T-cell (primary cell): ENCODE measurements at regions not wholly inside any gene's neighbourhood (a gene's known extent, or its start where the extent isn't known, plus 50 kb on each side); places are given as distances from the start of the nearest gene placed in this dataset.

Experiments
- ATAC-seq, 4 experiments: fragments of 200-7000 bp in 3 of 4; fragments of 150-1000 bp in 1 of 4; cut with Tn5 transposase; replicated peaks in 1 of 4; 1 replicate in 3 of 4; 2 replicates in 1 of 4; pipeline ENCODE4 v1.10.0; 2021; ENCODE audit warnings: moderate library complexity in 3 of 4, mild to moderate bottlenecking in 2 of 4, moderate number of reproducible peaks in 1 of 4
- CTCF ChIA-PET, 2 donors: fragments of 300-600 bp; sonication (Branson Sonifier 250); formaldehyde crosslinking; loops; one replicate each; lab custom pipeline; 2022; ENCODE audit warnings: antibody characterized with exemption in 2 of 2; lab: Charles Lee
- POLR2A ChIA-PET, 2 donors: fragments of 300-600 bp; sonication (Branson Sonifier 250); formaldehyde crosslinking; loops; one replicate each; lab custom pipeline; 2022; ENCODE audit warnings: antibody characterized with exemption in 2 of 2; lab: Charles Lee
- DNase-seq, 35 experiments: peaks; one replicate each; pipeline versions ENCODE4 v3.0.0 to v3.0.0-alpha.2; 2013 to 2023
- H3K27ac ChIP-seq: one replicate; pipeline ENCODE4 v1.5.1; 2013; ENCODE audit warnings: low read length
- H3K27me3 ChIP-seq, 2 experiments: replicated peaks in 1 of 2; 1 replicate in 1 of 2; 2 replicates in 1 of 2; pipeline versions ENCODE4 v1.6.1 to v1.7.0; 2013; ENCODE audit warnings: low read length in 1 of 2, mixed read lengths in 1 of 2; ENCODE audit not compliant: control insufficient read depth in 2 of 2, insufficient read depth in 2 of 2; ENCODE audit errors: extremely low read depth in 1 of 2
- H3K36me3 ChIP-seq, 2 donors: 1 replicate in 1 of 2; 2 replicates in 1 of 2; pipeline versions ENCODE4 v1.6.1 to v1.7.0; 2013; ENCODE audit warnings: low read length in 1 of 2; ENCODE audit not compliant: control insufficient read depth in 2 of 2, insufficient read depth in 1 of 2; ENCODE audit errors: extremely low read depth in 1 of 2
- H3K4me1 ChIP-seq, 2 experiments: 1 replicate in 1 of 2; 2 replicates in 1 of 2; pipeline versions ENCODE4 v1.6.1 to v1.7.0; 2013; ENCODE audit warnings: low read length in 2 of 2, mixed read lengths in 1 of 2; ENCODE audit not compliant: insufficient read depth in 2 of 2, control insufficient read depth in 1 of 2; ENCODE audit errors: extremely low read depth in 1 of 2
- H3K4me3 ChIP-seq, 2 donors: 1 replicate in 1 of 2; 2 replicates in 1 of 2; pipeline versions ENCODE4 v1.5.1 to v1.7.0; 2013; ENCODE audit warnings: mild to moderate bottlenecking in 2 of 2, low read length in 1 of 2, moderate library complexity in 1 of 2; ENCODE audit not compliant: control insufficient read depth in 1 of 2; ENCODE audit errors: extremely low read depth in 1 of 2
- H3K9me3 ChIP-seq: 2 replicates; pipeline ENCODE4 v1.7.0; 2013
- H3K27ac Mint-ChIP-seq, 2 donors: one replicate each; pipeline ENCODE4 v1.8.0; 2020 to 2021; ENCODE audit warnings: mild to moderate bottlenecking in 2 of 2, mixed read lengths in 2 of 2
- H3K27me3 Mint-ChIP-seq, 2 donors: one replicate each; pipeline ENCODE4 v1.8.0; 2021 to 2022; ENCODE audit warnings: mixed read lengths in 2 of 2
- H3K36me3 Mint-ChIP-seq: one replicate; pipeline ENCODE4 v1.8.0; 2021; ENCODE audit warnings: mixed read lengths
- H3K4me1 Mint-ChIP-seq, 3 donors: one replicate each; pipeline ENCODE4 v1.8.0; 2020 to 2022; ENCODE audit warnings: mixed read lengths in 3 of 3, mild to moderate bottlenecking in 1 of 3
- H3K4me3 Mint-ChIP-seq, 3 donors: one replicate each; pipeline ENCODE4 v1.8.0; 2020 to 2022; ENCODE audit warnings: mild to moderate bottlenecking in 3 of 3, mixed read lengths in 3 of 3, moderate library complexity in 3 of 3
- H3K9me3 Mint-ChIP-seq, 3 donors: one replicate each; pipeline ENCODE4 v1.8.0; 2020 to 2022; ENCODE audit warnings: mixed read lengths in 3 of 3
- WGBS: methylation state at CpG from one replicate; pipeline ENCODE4 v1.1.5; 2013; ENCODE audit warnings: missing lambda C conversion rate; ENCODE audit not compliant: insufficient coverage; 5-methylcytosine and 5-hydroxymethylcytosine counted together

- no peaks in the 10 kb centered on the region for H3K36me3 Mint-ChIP-seq
- H3K27ac Mint-ChIP-seq: no peak overlapping the region
- H3K27me3 Mint-ChIP-seq: no peaks in the 10 kb centered on the region
- DNase-seq (no peak), ATAC-seq (no peak)
- POLR2A ChIA-PET: no interaction called here
- peaks cover 2 to 5% (median 4%) of the 10 kb centered on the region in 3 donors for H3K4me1 Mint-ChIP-seq
- H3K36me3 ChIP-seq: no peaks in the 10 kb centered on the region
- H3K4me1 ChIP-seq: no peaks in the 10 kb centered on the region
- no peak overlapping the region for H3K27ac ChIP-seq
- no peaks in the 10 kb centered on the region for H3K9me3 ChIP-seq
- no peak overlapping the region for H3K4me3 Mint-ChIP-seq
- no peaks in the 10 kb centered on the region for H3K27me3 ChIP-seq
- CTCF ChIA-PET: interaction anchor here in 1 of 2 donors (0.6 kb wide), 1 partner anchor 336 kb away, joined by 3 read pairs; no protein-coding TSS in a partner anchor
- H3K9me3 Mint-ChIP-seq: peaks cover 0 to 15% (median 5%) of the 10 kb centered on the region in 3 donors
- H3K4me3 ChIP-seq: no peak overlapping the region
Measured at GRCh38 chr12:14303661-14304155, 61.8 kb upstream of the ATF7IP start.

- Histone ChIP-seq H3K4me3 (no peak overlapping the region), H3K36me3 (no peaks in the 10 kb centered on the region), H3K27me3 (no peaks in the 10 kb centered on the region), H3K9me3 (no peaks in the 10 kb centered on the region), H3K27ac (no peak overlapping the region), H3K4me1 (no peaks in the 10 kb centered on the region)
- Mint-ChIP-seq H3K4me3 (no peak overlapping the region), H3K4me1 (peaks cover 2 to 5% (median 4%) of the 10 kb centered on the region in 3 donors), H3K9me3 (peaks cover 0 to 10% (median 5%) of the 10 kb centered on the region in 3 donors), H3K27ac (no peak overlapping the region), H3K36me3 (no peaks in the 10 kb centered on the region), H3K27me3 (no peaks in the 10 kb centered on the region)
- ChIA-PET POLR2A (interaction anchor here in 1 of 2 donors (0.6 kb wide), 1 partner anchor 86 kb away, joined by 3 read pairs; no protein-coding TSS in a partner anchor), CTCF (no interaction called here)
- DNase-seq: no peak
- no CpG with 5 or more reads among the region's 3 CpGs for WGBS
- no peak for ATAC-seq
Measured at GRCh38 chr12:14307004-14307403, 58.5 kb upstream of the ATF7IP start.

- Histone ChIP-seq H3K36me3 (no peaks in the 10 kb centered on the region), H3K4me3 (no peak overlapping the region), H3K27ac (no peak overlapping the region), H3K9me3 (no peaks in the 10 kb centered on the region), H3K27me3 (no peaks in the 10 kb centered on the region), H3K4me1 (no peaks in the 10 kb centered on the region)
- no CpG with 5 or more reads among the region's 4 CpGs for WGBS
- Mint-ChIP-seq H3K4me3 (no peak overlapping the region), H3K27me3 (no peaks in the 10 kb centered on the region), H3K9me3 (peaks cover 0 to 10% (median 5%) of the 10 kb centered on the region in 3 donors), H3K27ac (no peak overlapping the region), H3K4me1 (peaks cover 2 to 5% (median 4%) of the 10 kb centered on the region in 3 donors), H3K36me3 (no peaks in the 10 kb centered on the region)
- ChIA-PET POLR2A (no interaction called here), CTCF (interaction anchor here (0.6 to 0.7 kb wide), 2 partner anchors 969 to 1235 kb away, joined by 3 read pairs; no protein-coding TSS in a partner anchor)
- ATAC-seq: no peak
- DNase-seq: no peak
Measured at GRCh38 chr12:14308516-14308915, 57.0 kb upstream of the ATF7IP start.

- Histone ChIP-seq H3K36me3 (no peaks in the 10 kb centered on the region), H3K9me3 (no peaks in the 10 kb centered on the region), H3K27me3 (no peaks in the 10 kb centered on the region), H3K4me3 (no peak overlapping the region), H3K4me1 (no peaks in the 10 kb centered on the region), H3K27ac (no peak overlapping the region)
- peaks cover 0 to 4% (median 3%) of the 10 kb centered on the region in 3 donors for H3K4me1 Mint-ChIP-seq
- H3K27ac Mint-ChIP-seq: no peak overlapping the region
- no peak for ATAC-seq
- no peaks in the 10 kb centered on the region for H3K27me3 Mint-ChIP-seq
- no peaks in the 10 kb centered on the region for H3K36me3 Mint-ChIP-seq
- no CpG with 5 or more reads among the region's 1 CpG for WGBS
- peaks cover 0 to 10% (median 3%) of the 10 kb centered on the region in 3 donors for H3K9me3 Mint-ChIP-seq
- DNase-seq: no peak
- POLR2A ChIA-PET: no interaction called here
- no peak overlapping the region for H3K4me3 Mint-ChIP-seq
- CTCF ChIA-PET: no interaction called here
Measured at GRCh38 chr12:14310866-14311265, 54.6 kb upstream of the ATF7IP start.

- H3K4me1 Mint-ChIP-seq: no peaks in the 10 kb centered on the region
- H3K36me3 ChIP-seq: no peaks in the 10 kb centered on the region
Measured at GRCh38 chr12:14313379-14314138, 51.9 kb upstream of the ATF7IP start.

GRCh38 chr12:14314801-14315200 is 50.7 kb upstream of the ATF7IP start:
- POLR2A ChIA-PET: interaction anchor here in 1 of 2 donors (0.5 kb wide), 1 partner anchor 8 kb away, joined by 7 read pairs; no protein-coding TSS in a partner anchor
- H3K4me1 Mint-ChIP-seq: no peaks in the 10 kb centered on the region
- H3K27ac Mint-ChIP-seq: no peak overlapping the region
- H3K36me3 ChIP-seq: no peaks in the 10 kb centered on the region
- CTCF ChIA-PET: interaction anchor here in 1 of 2 donors (0.6 kb wide), 1 partner anchor 48 kb away, joined by 4 read pairs; no protein-coding TSS in a partner anchor
- H3K4me3 Mint-ChIP-seq: no peak overlapping the region
- H3K9me3 ChIP-seq: no peaks in the 10 kb centered on the region
- H3K4me1 ChIP-seq: no peaks in the 10 kb centered on the region
- H3K27ac ChIP-seq: no peak overlapping the region
- 89% methylated on average over 5 of the region's 6 CpGs for WGBS
- H3K4me3 ChIP-seq: no peak overlapping the region
- H3K27me3 ChIP-seq: no peaks in the 10 kb centered on the region
- no peak for DNase-seq
- H3K9me3 Mint-ChIP-seq: peaks cover 0 to 6% (median 0%) of the 10 kb centered on the region in 3 donors
- H3K36me3 Mint-ChIP-seq: no peaks in the 10 kb centered on the region
- ATAC-seq: no peak
- no peaks in the 10 kb centered on the region for H3K27me3 Mint-ChIP-seq

More at GRCh38 chr12:14313379-14314138, 51.9 kb upstream of the ATF7IP start:
- ATAC-seq (no peak), DNase-seq (no peak)
- Histone ChIP-seq H3K9me3 (no peaks in the 10 kb centered on the region), H3K4me1 (no peaks in the 10 kb centered on the region), H3K27ac (no peak overlapping the region), H3K27me3 (no peaks in the 10 kb centered on the region), H3K4me3 (no peak overlapping the region)
- no peak overlapping the region for H3K27ac Mint-ChIP-seq
- CTCF ChIA-PET: no interaction called here
- no peak overlapping the region for H3K4me3 Mint-ChIP-seq
- POLR2A ChIA-PET: no interaction called here
- H3K36me3 Mint-ChIP-seq: no peaks in the 10 kb centered on the region
- no peaks in the 10 kb centered on the region for H3K27me3 Mint-ChIP-seq
- 100% methylated on average over 5 of the region's 7 CpGs for WGBS
- peaks cover 0 to 6% (median 0%) of the 10 kb centered on the region in 3 donors for H3K9me3 Mint-ChIP-seq
